BLaER1 (cell line): ENCODE measurements at regions not wholly inside any gene's neighbourhood (a gene's known extent, or its start where the extent isn't known, plus 50 kb on each side); places are given as distances from the start of the nearest gene placed in this dataset.
"Not testable (repeated sequence)": the region's sequence is repeated elsewhere in the genome, so short reads cannot be mapped to it uniquely, and the experiment has no call there.

Source experiments
- H3K27ac ChIP-seq: shearing (Covaris generic); formaldehyde crosslinking; 2 replicates; pipeline ENCODE4 v1.8.1; 2022
- H3K27me3 ChIP-seq: shearing (Covaris generic); formaldehyde crosslinking; 2 replicates; pipeline ENCODE4 v1.8.1; 2022
- H3K36me3 ChIP-seq: shearing (Covaris generic); formaldehyde crosslinking; 2 replicates; pipeline ENCODE4 v1.8.1; 2022
- H3K4me1 ChIP-seq: shearing (Covaris generic); formaldehyde crosslinking; 2 replicates; pipeline ENCODE4 v1.8.1; 2022
- H3K4me2 ChIP-seq: shearing (Covaris generic); formaldehyde crosslinking; 2 replicates; pipeline ENCODE4 v1.8.1; 2022
- H3K4me3 ChIP-seq: shearing (Covaris generic); formaldehyde crosslinking; 2 replicates; pipeline ENCODE4 v1.8.1; 2022
- H3K9ac ChIP-seq: shearing (Covaris generic); formaldehyde crosslinking; 2 replicates; pipeline ENCODE4 v1.8.1; 2022
- H3K9me3 ChIP-seq: shearing (Covaris generic); formaldehyde crosslinking; 2 replicates; pipeline ENCODE4 v1.8.1; 2022
- H4K20me1 ChIP-seq: shearing (Covaris generic); formaldehyde crosslinking; 2 replicates; pipeline ENCODE4 v1.8.1; 2022
- Cebpa-rat ChIP-seq: shearing (Covaris generic); IDR thresholded peaks from 2 replicates; pipeline ENCODE4 v1.8.1; 2022

DNA sequence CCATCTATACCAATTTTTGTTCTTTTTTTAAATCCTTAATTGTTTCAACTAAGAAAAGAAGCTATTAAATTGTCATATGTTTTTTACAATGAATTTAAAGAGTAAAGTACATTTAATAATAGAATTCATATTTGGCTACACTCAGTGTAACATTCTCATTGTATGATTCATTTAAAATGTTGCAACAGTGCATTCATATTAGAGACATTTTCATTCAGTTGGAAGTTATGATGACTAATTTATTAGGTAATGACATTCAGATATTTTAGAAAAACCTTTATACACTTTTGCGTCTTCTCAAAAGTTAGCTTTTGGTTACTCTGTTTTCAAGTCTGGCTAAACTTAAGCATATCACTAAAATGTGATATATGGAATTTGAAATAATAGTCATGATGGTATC lies 887.5 kb upstream of the NRXN1 start:
- Histone ChIP-seq H3K27me3 (no peaks in the 10 kb centered on the region), H3K9me3 (no peaks in the 10 kb centered on the region), H3K27ac (no peak overlapping the region), H3K4me3 (no peak overlapping the region), H3K4me2 (no peak overlapping the region), H4K20me1 (no peaks in the 10 kb centered on the region), H3K4me1 (no peaks in the 10 kb centered on the region), H3K36me3 (no peaks in the 10 kb centered on the region), H3K9ac (no peak overlapping the region)
- no peak for TF ChIP-seq Cebpa-rat

GRCh38 chr2:51918113-51918512 lies 886.2 kb upstream of the NRXN1 start:
- no peaks in the 10 kb centered on the region for H3K36me3 ChIP-seq
- H3K27ac ChIP-seq, result no peak overlapping the region
- H4K20me1 ChIP-seq, result no peaks in the 10 kb centered on the region
- no peak overlapping the region for H3K4me2 ChIP-seq
- H3K4me1 ChIP-seq, result no peaks in the 10 kb centered on the region
- no peaks in the 10 kb centered on the region for H3K27me3 ChIP-seq
- TF ChIP-seq Cebpa-rat, result no peak
- H3K9ac ChIP-seq, result no peak overlapping the region
- H3K9me3 ChIP-seq, result no peaks in the 10 kb centered on the region
- H3K4me3 ChIP-seq, result no peak overlapping the region

DNA sequence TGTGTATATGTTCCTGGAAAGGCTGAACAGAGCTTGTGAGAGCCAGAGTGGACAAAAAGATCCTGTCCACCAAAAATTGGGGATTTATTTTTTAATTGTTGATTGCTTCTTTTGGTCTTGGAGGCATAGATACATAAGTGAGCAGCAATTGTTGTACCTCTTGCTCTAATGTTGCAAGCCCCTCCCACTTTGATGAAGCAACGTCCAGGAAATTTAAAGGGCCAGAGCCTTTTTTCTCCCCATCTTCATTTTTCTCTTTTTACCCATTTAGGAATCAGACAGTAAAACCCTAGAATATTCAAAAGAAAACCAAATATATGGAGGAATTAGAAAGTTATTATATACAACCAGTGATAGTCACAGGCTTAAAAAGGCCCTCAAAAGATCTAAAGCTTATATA lies 871.8 kb upstream of the NRXN1 start:
- Histone ChIP-seq H3K36me3 (no peaks in the 10 kb centered on the region), H4K20me1 (no peaks in the 10 kb centered on the region), H3K9ac (no peak overlapping the region), H3K9me3 (no peaks in the 10 kb centered on the region), H3K4me2 (no peak overlapping the region), H3K27me3 (no peaks in the 10 kb centered on the region), H3K4me1 (no peaks in the 10 kb centered on the region), H3K4me3 (no peak overlapping the region), H3K27ac (no peak overlapping the region)
- TF ChIP-seq Cebpa-rat, result no peak

- Histone ChIP-seq H4K20me1 (no peaks in the 10 kb centered on the region), H3K4me1 (no peaks in the 10 kb centered on the region), H3K27me3 (no peaks in the 10 kb centered on the region), H3K9me3 (no peaks in the 10 kb centered on the region), H3K4me2 (no peak overlapping the region), H3K27ac (no peak overlapping the region), H3K9ac (no peak overlapping the region), H3K4me3 (no peak overlapping the region), H3K36me3 (no peaks in the 10 kb centered on the region)
- no peak for TF ChIP-seq Cebpa-rat
Observed at GRCh38 chr2:51899643-51900042, 867.7 kb upstream of the NRXN1 start.

DNA sequence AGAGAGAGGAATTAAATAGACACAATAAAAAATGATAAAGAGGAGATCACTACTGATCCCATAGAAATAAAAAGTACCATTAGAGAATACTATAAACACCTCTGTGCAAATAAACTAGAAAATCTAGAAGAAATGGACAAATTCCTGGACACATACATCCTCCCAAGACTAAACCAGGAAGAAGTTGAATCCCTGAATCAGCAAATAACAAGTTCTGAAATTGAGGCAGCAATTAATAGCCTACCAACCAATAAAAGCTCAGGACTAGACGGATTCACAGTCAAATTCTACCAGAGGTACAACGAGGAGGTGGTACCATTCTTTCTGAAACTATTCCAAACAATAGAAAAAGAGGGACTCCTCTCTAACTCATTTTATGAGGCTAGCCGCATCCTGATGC lies 862.7 kb upstream of the NRXN1 start:
- H3K27me3 ChIP-seq, H3K9ac ChIP-seq, H3K4me3 ChIP-seq, H3K27ac ChIP-seq, H3K4me1 ChIP-seq, H3K36me3 ChIP-seq, H4K20me1 ChIP-seq, H3K9me3 ChIP-seq, H3K4me2 ChIP-seq: not testable (repeated sequence)

GRCh38 chr2:51888120-51888519 lies 856.2 kb upstream of the NRXN1 start:
- no peak for TF ChIP-seq Cebpa-rat
- no peak overlapping the region for H3K9ac ChIP-seq
- no peak overlapping the region for H3K27ac ChIP-seq
- 0 out of 2 replicates have a peak, but pooled peaks cover 6% of the 10 kb centered on the region for H3K4me1 ChIP-seq
- no peak overlapping the region for H3K4me2 ChIP-seq
- H3K4me3 ChIP-seq, result no peak overlapping the region
- H3K27me3 ChIP-seq, result no peaks in the 10 kb centered on the region
- no peaks in the 10 kb centered on the region for H4K20me1 ChIP-seq
- no peaks in the 10 kb centered on the region for H3K36me3 ChIP-seq
- peaks cover 8% of the 10 kb centered on the region for H3K9me3 ChIP-seq

- no peaks in the 10 kb centered on the region for H3K27me3 ChIP-seq
- no peaks in the 10 kb centered on the region for H3K4me1 ChIP-seq
- H3K27ac ChIP-seq, result no peak overlapping the region
- no peak for TF ChIP-seq Cebpa-rat
- H4K20me1 ChIP-seq, result no peaks in the 10 kb centered on the region
- no peaks in the 10 kb centered on the region for H3K36me3 ChIP-seq
- no peak overlapping the region for H3K4me3 ChIP-seq
- no peak overlapping the region for H3K9ac ChIP-seq
- H3K4me2 ChIP-seq, result no peak overlapping the region
- peaks cover 9% of the 10 kb centered on the region for H3K9me3 ChIP-seq
Observed at GRCh38 chr2:51881673-51882072, 849.7 kb upstream of the NRXN1 start.

DNA sequence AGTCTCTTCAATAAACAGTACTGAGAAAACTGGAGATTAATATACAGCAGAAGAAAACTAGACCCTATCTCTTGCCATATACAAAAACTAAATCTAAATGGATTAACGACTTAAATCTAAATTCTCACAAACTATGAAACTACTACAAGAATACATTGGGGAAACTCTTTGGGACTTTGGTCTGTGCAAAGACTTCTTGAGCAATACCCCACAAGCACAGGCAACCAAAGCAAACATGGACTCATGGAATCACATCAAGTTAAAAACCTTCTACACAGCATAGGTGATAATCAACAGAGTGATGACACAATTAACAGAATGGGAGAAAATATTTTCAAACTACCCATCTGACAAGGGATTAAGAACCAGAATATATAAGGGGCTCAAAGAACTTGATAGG lies 848.2 kb upstream of the NRXN1 start:
- H3K9me3 ChIP-seq, result peaks cover 15% of the 10 kb centered on the region
- H3K27ac ChIP-seq, result no peak overlapping the region
- H3K27me3 ChIP-seq, result no peaks in the 10 kb centered on the region
- H3K4me3 ChIP-seq, result no peak overlapping the region
- no peak for TF ChIP-seq Cebpa-rat
- H3K9ac ChIP-seq, result no peak overlapping the region
- no peaks in the 10 kb centered on the region for H3K4me1 ChIP-seq
- H4K20me1 ChIP-seq, result no peaks in the 10 kb centered on the region
- no peaks in the 10 kb centered on the region for H3K36me3 ChIP-seq
- no peak overlapping the region for H3K4me2 ChIP-seq

DNA sequence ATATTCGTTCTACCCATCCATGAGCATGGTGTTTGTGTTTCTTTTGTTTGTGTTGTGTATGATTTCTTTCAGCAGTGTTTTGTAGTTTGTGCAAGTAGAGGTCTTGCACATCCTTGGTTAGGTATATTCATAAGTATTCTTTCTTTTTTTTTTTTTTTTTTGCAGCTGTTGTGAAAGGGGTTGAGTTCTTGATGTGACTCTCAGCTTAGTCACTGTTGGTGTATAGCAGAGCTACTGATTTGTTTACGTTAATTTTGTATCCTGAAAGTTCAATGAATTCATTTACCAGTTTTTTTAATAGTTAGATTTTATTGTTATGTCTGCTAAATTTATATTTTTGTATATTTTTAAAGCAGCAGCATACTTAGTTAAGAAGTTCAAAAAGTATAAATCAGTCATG lies 834.4 kb upstream of the NRXN1 start:
- TF ChIP-seq Cebpa-rat, result no peak
- H3K4me1 ChIP-seq, result no peaks in the 10 kb centered on the region

GRCh38 chr2:51859260-51859659 lies 827.3 kb upstream of the NRXN1 start:
- no peak for TF ChIP-seq Cebpa-rat
- Histone ChIP-seq H3K36me3 (no peaks in the 10 kb centered on the region), H3K4me2 (no peak overlapping the region), H4K20me1 (no peaks in the 10 kb centered on the region), H3K27ac (no peak overlapping the region), H3K4me1 (no peaks in the 10 kb centered on the region), H3K9ac (no peak overlapping the region), H3K4me3 (no peak overlapping the region), H3K9me3 (no peaks in the 10 kb centered on the region), H3K27me3 (no peaks in the 10 kb centered on the region)

More for the DNA sequence above, 834.4 kb upstream of the NRXN1 start:
- no peak overlapping the region for H3K4me2 ChIP-seq
- no peaks in the 10 kb centered on the region for H4K20me1 ChIP-seq
- H3K36me3 ChIP-seq, result no peaks in the 10 kb centered on the region
- no peak overlapping the region for H3K27ac ChIP-seq
- H3K9me3 ChIP-seq, result no peaks in the 10 kb centered on the region
- H3K9ac ChIP-seq, result no peak overlapping the region
- H3K27me3 ChIP-seq, result no peaks in the 10 kb centered on the region
- H3K4me3 ChIP-seq, result no peak overlapping the region

- Histone ChIP-seq H3K9ac (no peak overlapping the region), H3K4me3 (no peak overlapping the region), H4K20me1 (no peaks in the 10 kb centered on the region), H3K27me3 (no peaks in the 10 kb centered on the region), H3K4me2 (no peak overlapping the region), H3K9me3 (no peaks in the 10 kb centered on the region), H3K4me1 (no peaks in the 10 kb centered on the region), H3K27ac (no peak overlapping the region), H3K36me3 (no peaks in the 10 kb centered on the region)
- no peak for TF ChIP-seq Cebpa-rat
Observed at GRCh38 chr2:51855683-51856082, 823.8 kb upstream of the NRXN1 start.
